ENCODE measurements at regions not wholly inside any gene's neighbourhood (a gene's known extent, or its start where the extent isn't known, plus 50 kb on each side); places are given as distances from the start of the nearest gene placed in this dataset.

DNA sequence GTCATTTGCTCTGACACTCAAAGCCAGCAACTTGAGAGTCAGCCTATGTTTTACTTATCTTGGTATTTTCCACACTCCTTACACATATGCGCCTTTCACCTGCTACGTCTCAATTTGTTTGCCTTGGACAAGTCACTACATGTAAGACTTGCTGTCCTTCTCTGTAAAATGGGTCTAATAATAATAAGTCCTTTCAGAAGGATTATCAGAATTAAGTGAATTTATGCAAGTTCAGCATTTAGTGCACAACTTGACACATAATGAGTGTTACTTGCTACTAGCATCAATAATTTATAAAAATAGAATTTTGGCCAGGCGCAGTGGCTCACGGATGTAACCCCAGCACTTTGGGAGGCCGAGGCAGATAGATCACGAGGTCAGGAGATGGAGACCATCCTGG, 71.1 kb upstream of the UBL3 start:
- H3K9ac ChIP-seq: no peak overlapping the region
- no peaks in the 10 kb centered on the region for H4K20me1 ChIP-seq (ENCODE audit: insufficient read depth)
- no peak overlapping the region for H3K4me3 ChIP-seq (ENCODE audit: low read depth in 2 of 2, low read length in 1 of 2)
- no peak overlapping the region for H3K4me2 ChIP-seq
- CTCF ChIA-PET: no interaction called here
- no peaks in the 10 kb centered on the region for H3K36me3 ChIP-seq (replicated peaks in 1 of 2; ENCODE audit: control insufficient read depth in 1 of 2, insufficient read depth in 2 of 2, low read length in 1 of 2)
- H3K9me3 ChIP-seq: no peaks in the 10 kb centered on the region
- POLR2A ChIA-PET: no interaction called here
- 97% methylated on average over 6 of the region's 6 CpGs for WGBS (ENCODE audit: low lambda C conversion rate)
- no peak for DNase-seq
- TF ChIP-seq EP300 (IDR thresholded peaks at IDR 0.05; ENCODE audit: borderline replicate concordance in 1 of 2, low read depth in 1 of 2, low read length in 1 of 2): no peak
- no peaks in the 10 kb centered on the region for H3K9me2 ChIP-seq
- peaks cover 31% of the 10 kb centered on the region for H3F3A ChIP-seq (replicated peaks; ENCODE audit: insufficient read depth)
- no peak overlapping the region for H2AFZ ChIP-seq (ENCODE audit: low read depth)
- H3K79me2 ChIP-seq (ENCODE audit: insufficient read depth): no peaks in the 10 kb centered on the region
- no peaks in the 10 kb centered on the region for H3K27me3 ChIP-seq (ENCODE audit: insufficient read depth)
- no peak overlapping the region for H3K27ac ChIP-seq (ENCODE audit: low read depth in 2 of 2, low read length in 1 of 2)
- H3K4me1 ChIP-seq (ENCODE audit: control insufficient read depth in 1 of 2, insufficient read depth in 2 of 2, low read depth in 1 of 2, low read length in 1 of 2): peaks cover 14 to 48% of the 10 kb centered on the region in 2 experiments; a peak in 3 of 4 replicates

- no peak overlapping the region for H3K9ac ChIP-seq
- DNase-seq: no peak
- H2AFZ ChIP-seq (ENCODE audit: low read depth): no peak overlapping the region
- no peaks in the 10 kb centered on the region for H3K36me3 ChIP-seq (replicated peaks in 1 of 2; ENCODE audit: control insufficient read depth in 1 of 2, insufficient read depth in 2 of 2, low read length in 1 of 2)
- no peak overlapping the region for H3K4me2 ChIP-seq
- WGBS (ENCODE audit: low lambda C conversion rate): 79% methylated on average over 5 of the region's 5 CpGs
- H3K4me1 ChIP-seq (ENCODE audit: control insufficient read depth in 1 of 2, insufficient read depth in 2 of 2, low read depth in 1 of 2, low read length in 1 of 2): peaks cover 10 to 41% of the 10 kb centered on the region in 2 experiments; a peak in 3 of 4 replicates
- ChIA-PET CTCF (interaction anchor here (0.7 to 1.5 kb wide), 4 partner anchors 31 to 631 kb away, joined by 3 read pairs; no protein-coding TSS in a partner anchor), POLR2A (no interaction called here)
- peaks cover 31% of the 10 kb centered on the region for H3F3A ChIP-seq (replicated peaks; ENCODE audit: insufficient read depth)
- TF ChIP-seq EP300 (IDR thresholded peaks at IDR 0.05; ENCODE audit: borderline replicate concordance in 1 of 2, low read depth in 1 of 2, low read length in 1 of 2) (no peak), POLR2AphosphoS5 (IDR thresholded peaks at IDR 0.05; ENCODE audit: low read depth, low read length) (no peak), EZH2phosphoT487 (IDR thresholded peaks at IDR 0.05; ENCODE audit: borderline replicate concordance, low read depth) (no peak), FOXJ3 (CRISPR knock-in tag; IDR thresholded peaks at IDR 0.05) (no peak), YY1 (IDR thresholded peaks at IDR 0.05; ENCODE audit: low read depth) (no peak), NFIC (IDR thresholded peaks at IDR 0.05; ENCODE audit: borderline replicate concordance) (no peak), NRF1 (IDR thresholded peaks at IDR 0.05; ENCODE audit: low read depth, low read length) (no peak), CHD2 (IDR thresholded peaks at IDR 0.05; ENCODE audit: low read length, partially characterized antibody) (no peak)
- TF ChIP-seq, protein P1, sequence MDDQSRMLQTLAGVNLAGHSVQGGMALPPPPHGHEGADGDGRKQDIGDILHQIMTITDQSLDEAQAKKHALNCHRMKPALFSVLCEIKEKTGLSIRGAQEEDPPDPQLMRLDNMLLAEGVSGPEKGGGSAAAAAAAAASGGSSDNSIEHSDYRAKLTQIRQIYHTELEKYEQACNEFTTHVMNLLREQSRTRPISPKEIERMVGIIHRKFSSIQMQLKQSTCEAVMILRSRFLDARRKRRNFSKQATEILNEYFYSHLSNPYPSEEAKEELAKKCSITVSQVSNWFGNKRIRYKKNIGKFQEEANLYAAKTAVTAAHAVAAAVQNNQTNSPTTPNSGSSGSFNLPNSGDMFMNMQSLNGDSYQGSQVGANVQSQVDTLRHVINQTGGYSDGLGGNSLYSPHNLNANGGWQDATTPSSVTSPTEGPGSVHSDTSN (IDR thresholded peaks at IDR 0.05): no peak
- H3K4me3 ChIP-seq (ENCODE audit: low read depth in 2 of 2, low read length in 1 of 2): no peak overlapping the region
- H4K20me1 ChIP-seq (ENCODE audit: insufficient read depth): no peaks in the 10 kb centered on the region
- H3K9me2 ChIP-seq: no peaks in the 10 kb centered on the region
- H3K27me3 ChIP-seq (ENCODE audit: insufficient read depth): no peaks in the 10 kb centered on the region
- no peak overlapping the region for H3K27ac ChIP-seq (ENCODE audit: low read depth in 2 of 2, low read length in 1 of 2)
- no peaks in the 10 kb centered on the region for H3K9me3 ChIP-seq
- no peaks in the 10 kb centered on the region for H3K79me2 ChIP-seq (ENCODE audit: insufficient read depth)
Measured at GRCh38 chr13:29920025-29920643, 69.7 kb upstream of the UBL3 start.

- Histone ChIP-seq H3K4me3 (ENCODE audit: low read depth in 2 of 2, low read length in 1 of 2) (no peak overlapping the region), H3F3A (replicated peaks; ENCODE audit: insufficient read depth) (peaks cover 21% of the 10 kb centered on the region), H3K79me2 (ENCODE audit: insufficient read depth) (no peaks in the 10 kb centered on the region), H3K9ac (no peak overlapping the region), H4K20me1 (ENCODE audit: insufficient read depth) (no peaks in the 10 kb centered on the region), H2AFZ (ENCODE audit: low read depth) (no peak overlapping the region), H3K27ac (ENCODE audit: low read depth in 2 of 2, low read length in 1 of 2) (peak overlapping the region in 1 of 2 experiments; percentile 22; a peak in 1 of 4 replicates), H3K9me3 (no peaks in the 10 kb centered on the region), H3K4me1 (ENCODE audit: control insufficient read depth in 1 of 2, insufficient read depth in 2 of 2, low read depth in 1 of 2, low read length in 1 of 2) (peaks cover 2 to 28% of the 10 kb centered on the region in 2 experiments; a peak in 3 of 4 replicates), H3K36me3 (replicated peaks in 1 of 2; ENCODE audit: control insufficient read depth in 1 of 2, insufficient read depth in 2 of 2, low read length in 1 of 2) (no peaks in the 10 kb centered on the region), H3K27me3 (ENCODE audit: insufficient read depth) (no peaks in the 10 kb centered on the region), H3K9me2 (no peaks in the 10 kb centered on the region), H3K4me2 (no peak overlapping the region)
- whole genome bisulfite sequencing (ENCODE audit: low lambda C conversion rate): 25% methylated on average over 4 of the region's 4 CpGs
- POLR2A ChIA-PET: no interaction called here
- CTCF ChIA-PET: no interaction called here
- DNase-seq: no peak
- TF ChIP-seq TEAD4 (IDR thresholded peaks at IDR 0.05; ENCODE audit: borderline replicate concordance, insufficient read depth) (peak; percentile 27; the same call in 1 of the 2 replicates), MAX (IDR thresholded peaks at IDR 0.05; ENCODE audit: low read depth) (peak; percentile 48; the same call in 1 of the 2 replicates), FOSL2 (IDR thresholded peaks at IDR 0.05; ENCODE audit: borderline replicate concordance, low read depth) (peak; percentile 58), NFIC (IDR thresholded peaks at IDR 0.05; ENCODE audit: borderline replicate concordance) (peak; percentile 86), ELF1 (IDR thresholded peaks at IDR 0.05) (peak; percentile 45; the same call in 1 of the 2 replicates), EZH2phosphoT487 (IDR thresholded peaks at IDR 0.05; ENCODE audit: borderline replicate concordance, low read depth) (no peak), POLR2AphosphoS5 (IDR thresholded peaks at IDR 0.05; ENCODE audit: low read depth, low read length) (peak; percentile 45; the same call in 1 of the 2 replicates), JUND (IDR thresholded peaks at IDR 0.05) (peak; percentile 70), TCF12 (IDR thresholded peaks at IDR 0.05) (peak; percentile 71), GABPA (IDR thresholded peaks at IDR 0.05; ENCODE audit: low read depth) (no peak)
- TF ChIP-seq, protein P2, sequence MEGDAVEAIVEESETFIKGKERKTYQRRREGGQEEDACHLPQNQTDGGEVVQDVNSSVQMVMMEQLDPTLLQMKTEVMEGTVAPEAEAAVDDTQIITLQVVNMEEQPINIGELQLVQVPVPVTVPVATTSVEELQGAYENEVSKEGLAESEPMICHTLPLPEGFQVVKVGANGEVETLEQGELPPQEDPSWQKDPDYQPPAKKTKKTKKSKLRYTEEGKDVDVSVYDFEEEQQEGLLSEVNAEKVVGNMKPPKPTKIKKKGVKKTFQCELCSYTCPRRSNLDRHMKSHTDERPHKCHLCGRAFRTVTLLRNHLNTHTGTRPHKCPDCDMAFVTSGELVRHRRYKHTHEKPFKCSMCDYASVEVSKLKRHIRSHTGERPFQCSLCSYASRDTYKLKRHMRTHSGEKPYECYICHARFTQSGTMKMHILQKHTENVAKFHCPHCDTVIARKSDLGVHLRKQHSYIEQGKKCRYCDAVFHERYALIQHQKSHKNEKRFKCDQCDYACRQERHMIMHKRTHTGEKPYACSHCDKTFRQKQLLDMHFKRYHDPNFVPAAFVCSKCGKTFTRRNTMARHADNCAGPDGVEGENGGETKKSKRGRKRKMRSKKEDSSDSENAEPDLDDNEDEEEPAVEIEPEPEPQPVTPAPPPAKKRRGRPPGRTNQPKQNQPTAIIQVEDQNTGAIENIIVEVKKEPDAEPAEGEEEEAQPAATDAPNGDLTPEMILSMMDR (IDR thresholded peaks at IDR 0.05): no peak
- TF ChIP-seq, protein P3, sequence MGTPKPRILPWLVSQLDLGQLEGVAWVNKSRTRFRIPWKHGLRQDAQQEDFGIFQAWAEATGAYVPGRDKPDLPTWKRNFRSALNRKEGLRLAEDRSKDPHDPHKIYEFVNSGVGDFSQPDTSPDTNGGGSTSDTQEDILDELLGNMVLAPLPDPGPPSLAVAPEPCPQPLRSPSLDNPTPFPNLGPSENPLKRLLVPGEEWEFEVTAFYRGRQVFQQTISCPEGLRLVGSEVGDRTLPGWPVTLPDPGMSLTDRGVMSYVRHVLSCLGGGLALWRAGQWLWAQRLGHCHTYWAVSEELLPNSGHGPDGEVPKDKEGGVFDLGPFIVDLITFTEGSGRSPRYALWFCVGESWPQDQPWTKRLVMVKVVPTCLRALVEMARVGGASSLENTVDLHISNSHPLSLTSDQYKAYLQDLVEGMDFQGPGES (IDR thresholded peaks at IDR 0.05; ENCODE audit: low read depth, low read length): no peak
Measured at GRCh38 chr13:29918845-29919244, 68.4 kb upstream of the UBL3 start.

All from SK-N-SH (cell line).